ENCODE measurements at regions not wholly inside any gene's neighbourhood (a gene's known extent, or its start where the extent isn't known, plus 50 kb on each side); places are given as distances from the start of the nearest gene placed in this dataset.

DNA sequence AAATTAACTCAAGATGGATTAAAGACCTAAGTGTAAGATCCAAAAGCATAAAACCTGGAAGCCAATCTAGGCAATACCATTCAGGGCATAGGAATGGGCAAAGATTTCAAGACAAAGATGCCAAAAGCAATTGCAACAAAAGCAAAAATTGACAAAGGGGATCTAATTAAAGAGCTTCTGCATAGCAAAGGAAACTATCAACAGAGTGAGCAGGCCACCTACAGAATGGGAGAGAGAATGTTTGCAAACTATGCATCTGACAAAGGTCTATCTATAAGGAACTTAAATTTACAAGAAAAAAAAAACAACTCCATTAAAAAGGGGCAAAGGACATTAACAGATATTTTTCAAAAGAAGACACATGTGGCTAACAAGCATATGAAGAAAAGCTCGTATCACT, 171.9 kb downstream of the RAB28 start:
- H3K9me2 ChIP-seq (ENCODE audit: insufficient read depth, low read length): no peaks in the 10 kb centered on the region
- no peak overlapping the region for H3K27ac ChIP-seq (ENCODE audit: low read length)
- H3K79me2 ChIP-seq (replicated peaks; ENCODE audit: insufficient read depth, low read length): no peaks in the 10 kb centered on the region
- no peak overlapping the region for H2AFZ ChIP-seq (ENCODE audit: low read depth, low read length)
- no peaks in the 10 kb centered on the region for H3K9me3 ChIP-seq (ENCODE audit: low read length)
- no peaks in the 10 kb centered on the region for H3K36me3 ChIP-seq (ENCODE audit: insufficient read depth, low read length)
- H3K9ac ChIP-seq (ENCODE audit: low read length): no peak overlapping the region
- H3K27me3 ChIP-seq (ENCODE audit: insufficient read depth, low read depth, low read length): no peaks in the 10 kb centered on the region
- H4K20me1 ChIP-seq (ENCODE audit: insufficient read depth): no peaks in the 10 kb centered on the region
- no peak overlapping the region for H3K4me3 ChIP-seq (ENCODE audit: low read length)
- H3K4me2 ChIP-seq (ENCODE audit: low read length): no peak overlapping the region
- H3F3A ChIP-seq (ENCODE audit: insufficient read depth, low read length, poor library complexity, severe bottlenecking): no peaks in the 10 kb centered on the region
- no peak for TF ChIP-seq EZH2 (IDR thresholded peaks at IDR 0.05; ENCODE audit: borderline replicate concordance, insufficient read depth, low read length, poor library complexity, severe bottlenecking)
- no peak for TF ChIP-seq POLR2AphosphoS5 (IDR thresholded peaks at IDR 0.05)
- TF ChIP-seq, protein P1, sequence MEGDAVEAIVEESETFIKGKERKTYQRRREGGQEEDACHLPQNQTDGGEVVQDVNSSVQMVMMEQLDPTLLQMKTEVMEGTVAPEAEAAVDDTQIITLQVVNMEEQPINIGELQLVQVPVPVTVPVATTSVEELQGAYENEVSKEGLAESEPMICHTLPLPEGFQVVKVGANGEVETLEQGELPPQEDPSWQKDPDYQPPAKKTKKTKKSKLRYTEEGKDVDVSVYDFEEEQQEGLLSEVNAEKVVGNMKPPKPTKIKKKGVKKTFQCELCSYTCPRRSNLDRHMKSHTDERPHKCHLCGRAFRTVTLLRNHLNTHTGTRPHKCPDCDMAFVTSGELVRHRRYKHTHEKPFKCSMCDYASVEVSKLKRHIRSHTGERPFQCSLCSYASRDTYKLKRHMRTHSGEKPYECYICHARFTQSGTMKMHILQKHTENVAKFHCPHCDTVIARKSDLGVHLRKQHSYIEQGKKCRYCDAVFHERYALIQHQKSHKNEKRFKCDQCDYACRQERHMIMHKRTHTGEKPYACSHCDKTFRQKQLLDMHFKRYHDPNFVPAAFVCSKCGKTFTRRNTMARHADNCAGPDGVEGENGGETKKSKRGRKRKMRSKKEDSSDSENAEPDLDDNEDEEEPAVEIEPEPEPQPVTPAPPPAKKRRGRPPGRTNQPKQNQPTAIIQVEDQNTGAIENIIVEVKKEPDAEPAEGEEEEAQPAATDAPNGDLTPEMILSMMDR (IDR thresholded peaks at IDR 0.05; ENCODE audit: poor library complexity, severe bottlenecking): no peak
- no peak for TF ChIP-seq EP300 (conservative IDR thresholded peaks at IDR 0.05; ENCODE audit: poor library complexity, severe bottlenecking)
- TF ChIP-seq, protein P2, sequence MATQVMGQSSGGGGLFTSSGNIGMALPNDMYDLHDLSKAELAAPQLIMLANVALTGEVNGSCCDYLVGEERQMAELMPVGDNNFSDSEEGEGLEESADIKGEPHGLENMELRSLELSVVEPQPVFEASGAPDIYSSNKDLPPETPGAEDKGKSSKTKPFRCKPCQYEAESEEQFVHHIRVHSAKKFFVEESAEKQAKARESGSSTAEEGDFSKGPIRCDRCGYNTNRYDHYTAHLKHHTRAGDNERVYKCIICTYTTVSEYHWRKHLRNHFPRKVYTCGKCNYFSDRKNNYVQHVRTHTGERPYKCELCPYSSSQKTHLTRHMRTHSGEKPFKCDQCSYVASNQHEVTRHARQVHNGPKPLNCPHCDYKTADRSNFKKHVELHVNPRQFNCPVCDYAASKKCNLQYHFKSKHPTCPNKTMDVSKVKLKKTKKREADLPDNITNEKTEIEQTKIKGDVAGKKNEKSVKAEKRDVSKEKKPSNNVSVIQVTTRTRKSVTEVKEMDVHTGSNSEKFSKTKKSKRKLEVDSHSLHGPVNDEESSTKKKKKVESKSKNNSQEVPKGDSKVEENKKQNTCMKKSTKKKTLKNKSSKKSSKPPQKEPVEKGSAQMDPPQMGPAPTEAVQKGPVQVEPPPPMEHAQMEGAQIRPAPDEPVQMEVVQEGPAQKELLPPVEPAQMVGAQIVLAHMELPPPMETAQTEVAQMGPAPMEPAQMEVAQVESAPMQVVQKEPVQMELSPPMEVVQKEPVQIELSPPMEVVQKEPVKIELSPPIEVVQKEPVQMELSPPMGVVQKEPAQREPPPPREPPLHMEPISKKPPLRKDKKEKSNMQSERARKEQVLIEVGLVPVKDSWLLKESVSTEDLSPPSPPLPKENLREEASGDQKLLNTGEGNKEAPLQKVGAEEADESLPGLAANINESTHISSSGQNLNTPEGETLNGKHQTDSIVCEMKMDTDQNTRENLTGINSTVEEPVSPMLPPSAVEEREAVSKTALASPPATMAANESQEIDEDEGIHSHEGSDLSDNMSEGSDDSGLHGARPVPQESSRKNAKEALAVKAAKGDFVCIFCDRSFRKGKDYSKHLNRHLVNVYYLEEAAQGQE (IDR thresholded peaks at IDR 0.05; ENCODE audit: borderline replicate concordance): no peak
- TF ChIP-seq MXI1 (conservative IDR thresholded peaks at IDR 0.05; ENCODE audit: poor library complexity, severe bottlenecking): no peak
- no peak for TF ChIP-seq SMC3 (conservative IDR thresholded peaks at IDR 0.05; ENCODE audit: poor library complexity)
- no peak for TF ChIP-seq RAD21 (conservative IDR thresholded peaks at IDR 0.05)
- no peak for TF ChIP-seq TAF1 (IDR thresholded peaks at IDR 0.05; ENCODE audit: low read depth)

DNA sequence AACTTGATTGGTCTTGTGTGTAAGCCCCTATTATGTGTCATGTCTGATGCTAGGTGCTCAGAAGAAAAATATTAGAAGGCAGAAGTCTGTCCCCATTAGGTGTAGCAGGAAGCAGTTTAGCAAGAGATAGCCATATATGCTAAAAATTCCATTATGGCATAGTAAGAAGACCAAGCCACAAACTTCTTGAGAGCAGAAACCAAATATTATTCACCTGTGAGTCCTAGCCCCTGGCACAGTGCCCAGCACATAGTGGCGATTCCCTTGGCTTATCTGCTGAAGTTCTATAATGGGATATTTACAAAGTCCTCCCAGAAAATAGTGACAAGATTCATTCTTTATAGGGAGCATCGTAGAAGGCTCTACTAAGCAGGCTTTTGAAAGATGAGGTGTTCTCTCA, 174.4 kb downstream of the RAB28 start:
- H3K9me3 ChIP-seq (ENCODE audit: low read length): no peaks in the 10 kb centered on the region
- no peak overlapping the region for H3K9ac ChIP-seq (ENCODE audit: low read length)
- no peak overlapping the region for H2AFZ ChIP-seq (ENCODE audit: low read depth, low read length)
- no peaks in the 10 kb centered on the region for H3K79me2 ChIP-seq (replicated peaks; ENCODE audit: insufficient read depth, low read length)
- no peak for TF ChIP-seq RAD21 (conservative IDR thresholded peaks at IDR 0.05)
- no peak for TF ChIP-seq SMC3 (conservative IDR thresholded peaks at IDR 0.05; ENCODE audit: poor library complexity)
- no peak for TF ChIP-seq EP300 (conservative IDR thresholded peaks at IDR 0.05; ENCODE audit: poor library complexity, severe bottlenecking)
- TF ChIP-seq MXI1 (conservative IDR thresholded peaks at IDR 0.05; ENCODE audit: poor library complexity, severe bottlenecking): no peak
- TF ChIP-seq, protein P1 (IDR thresholded peaks at IDR 0.05; ENCODE audit: poor library complexity, severe bottlenecking): no peak
- no peak for TF ChIP-seq TAF1 (IDR thresholded peaks at IDR 0.05; ENCODE audit: low read depth)
- TF ChIP-seq, protein P2 (IDR thresholded peaks at IDR 0.05; ENCODE audit: borderline replicate concordance): no peak
- no peak for TF ChIP-seq EZH2 (IDR thresholded peaks at IDR 0.05; ENCODE audit: borderline replicate concordance, insufficient read depth, low read length, poor library complexity, severe bottlenecking)
- no peak for TF ChIP-seq POLR2AphosphoS5 (IDR thresholded peaks at IDR 0.05)
- H3K9me2 ChIP-seq (ENCODE audit: insufficient read depth, low read length): no peaks in the 10 kb centered on the region
- no peaks in the 10 kb centered on the region for H3K27me3 ChIP-seq (ENCODE audit: insufficient read depth, low read depth, low read length)
- no peaks in the 10 kb centered on the region for H3F3A ChIP-seq (ENCODE audit: insufficient read depth, low read length, poor library complexity, severe bottlenecking)
- no peaks in the 10 kb centered on the region for H4K20me1 ChIP-seq (ENCODE audit: insufficient read depth)
- no peak overlapping the region for H3K4me2 ChIP-seq (ENCODE audit: low read length)
- no peak overlapping the region for H3K4me3 ChIP-seq (ENCODE audit: low read length)
- H3K36me3 ChIP-seq (ENCODE audit: insufficient read depth, low read length): no peaks in the 10 kb centered on the region
- no peak overlapping the region for H3K27ac ChIP-seq (ENCODE audit: low read length)
